ENCODE measurements at regions not wholly inside any gene's neighbourhood (a gene's known extent, or its start where the extent isn't known, plus 50 kb on each side); places are given as distances from the start of the nearest gene placed in this dataset.

DNA sequence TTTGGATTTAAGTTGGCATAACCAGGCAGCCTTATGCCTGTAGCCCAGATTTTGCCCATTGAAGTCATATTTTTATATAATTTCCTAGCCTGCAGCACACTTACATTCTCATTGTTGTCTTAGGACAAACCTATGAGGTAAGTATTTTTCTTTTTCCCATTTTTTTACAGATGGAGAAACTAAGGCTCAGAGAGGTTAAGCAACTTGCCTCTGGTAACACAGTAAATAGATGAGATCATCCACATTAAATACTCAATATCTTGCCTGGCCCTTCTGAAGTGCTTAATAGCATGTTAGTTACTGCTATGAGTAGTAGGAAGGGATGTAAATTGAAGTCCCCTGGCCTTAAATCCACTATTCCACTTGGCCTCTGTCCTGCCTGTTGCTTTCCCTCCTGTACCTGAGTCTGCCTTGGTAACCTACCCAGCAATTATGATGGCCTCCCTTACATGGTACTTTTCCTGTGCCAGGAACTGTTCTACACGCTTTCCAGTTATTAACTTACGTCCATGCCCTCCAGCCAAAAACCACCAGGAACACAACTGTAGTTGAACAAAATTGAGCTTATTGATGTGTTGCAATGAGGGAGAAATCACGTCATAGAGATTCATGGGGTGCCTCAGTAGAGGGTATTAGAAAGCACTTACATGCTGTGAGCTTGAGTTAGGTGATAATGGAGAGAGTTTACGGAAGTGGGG, 111.6 kb upstream of the FGGY start:
- TF ChIP-seq CTCF (conservative IDR thresholded peaks at IDR 0.05; ENCODE audit: low read length) (no peak), EZH2phosphoT487 (IDR thresholded peaks at IDR 0.05; ENCODE audit: borderline replicate concordance) (no peak)
- no peaks in the 10 kb centered on the region for H3F3A ChIP-seq (ENCODE audit: low read depth)
- H4K20me1 ChIP-seq (ENCODE audit: insufficient read depth, low read length, poor library complexity, severe bottlenecking): no peaks in the 10 kb centered on the region
- H2AFZ ChIP-seq (ENCODE audit: low read length): no peak overlapping the region
- no peak overlapping the region for H3K4me3 ChIP-seq (ENCODE audit: low read length, poor library complexity, severe bottlenecking)
- H3K4me2 ChIP-seq (ENCODE audit: low read depth, low read length, poor library complexity, severe bottlenecking): no peak overlapping the region
- no peaks in the 10 kb centered on the region for H3K36me3 ChIP-seq (ENCODE audit: insufficient read depth, low read length)
- no peaks in the 10 kb centered on the region for H3K79me2 ChIP-seq (ENCODE audit: insufficient read depth, low read length)
- H3K9ac ChIP-seq (ENCODE audit: low read depth, low read length, poor library complexity, severe bottlenecking): no peak overlapping the region
- no peaks in the 10 kb centered on the region for H3K9me3 ChIP-seq (ENCODE audit: insufficient read depth, low read depth, low read length)
- no peaks in the 10 kb centered on the region for H3K4me1 ChIP-seq (ENCODE audit: insufficient read depth, low read length, poor library complexity, severe bottlenecking)
- no peaks in the 10 kb centered on the region for H3K27me3 ChIP-seq (ENCODE audit: insufficient read depth, low read length, poor library complexity, severe bottlenecking)
- H3K9me2 ChIP-seq (replicated peaks; ENCODE audit: low read depth, low read length): no peaks in the 10 kb centered on the region

GRCh38 chr1:59186656-59187055, 110.2 kb upstream of the FGGY start:
- H3K4me2 ChIP-seq (ENCODE audit: low read depth, low read length, poor library complexity, severe bottlenecking): no peak overlapping the region
- no peak overlapping the region for H2AFZ ChIP-seq (ENCODE audit: low read length)
- H3K4me3 ChIP-seq (ENCODE audit: low read length, poor library complexity, severe bottlenecking): no peak overlapping the region
- no peaks in the 10 kb centered on the region for H3F3A ChIP-seq (ENCODE audit: low read depth)
- TF ChIP-seq CTCF (conservative IDR thresholded peaks at IDR 0.05; ENCODE audit: low read length): no peak
- no peak for TF ChIP-seq EZH2phosphoT487 (IDR thresholded peaks at IDR 0.05; ENCODE audit: borderline replicate concordance)
- H3K9me3 ChIP-seq (ENCODE audit: insufficient read depth, low read depth, low read length): no peaks in the 10 kb centered on the region
- no peak overlapping the region for H3K9ac ChIP-seq (ENCODE audit: low read depth, low read length, poor library complexity, severe bottlenecking)
- no peaks in the 10 kb centered on the region for H3K9me2 ChIP-seq (replicated peaks; ENCODE audit: low read depth, low read length)
- H3K27me3 ChIP-seq (ENCODE audit: insufficient read depth, low read length, poor library complexity, severe bottlenecking): no peaks in the 10 kb centered on the region
- no peaks in the 10 kb centered on the region for H4K20me1 ChIP-seq (ENCODE audit: insufficient read depth, low read length, poor library complexity, severe bottlenecking)
- H3K4me1 ChIP-seq (ENCODE audit: insufficient read depth, low read length, poor library complexity, severe bottlenecking): no peaks in the 10 kb centered on the region
- no peaks in the 10 kb centered on the region for H3K36me3 ChIP-seq (ENCODE audit: insufficient read depth, low read length)
- H3K79me2 ChIP-seq (ENCODE audit: insufficient read depth, low read length): no peaks in the 10 kb centered on the region

- H4K20me1 ChIP-seq (ENCODE audit: insufficient read depth, low read length, poor library complexity, severe bottlenecking): no peaks in the 10 kb centered on the region
- no peak overlapping the region for H3K4me3 ChIP-seq (ENCODE audit: low read length, poor library complexity, severe bottlenecking)
- H3K79me2 ChIP-seq (ENCODE audit: insufficient read depth, low read length): no peaks in the 10 kb centered on the region
- H3K9me3 ChIP-seq (ENCODE audit: insufficient read depth, low read depth, low read length): no peaks in the 10 kb centered on the region
- H3K9me2 ChIP-seq (replicated peaks; ENCODE audit: low read depth, low read length): no peaks in the 10 kb centered on the region
- H3F3A ChIP-seq (ENCODE audit: low read depth): no peaks in the 10 kb centered on the region
- no peaks in the 10 kb centered on the region for H3K4me1 ChIP-seq (ENCODE audit: insufficient read depth, low read length, poor library complexity, severe bottlenecking)
- H3K36me3 ChIP-seq (ENCODE audit: insufficient read depth, low read length): no peaks in the 10 kb centered on the region
- TF ChIP-seq CTCF (conservative IDR thresholded peaks at IDR 0.05; ENCODE audit: low read length) (no peak), EZH2phosphoT487 (IDR thresholded peaks at IDR 0.05; ENCODE audit: borderline replicate concordance) (no peak)
- no peak overlapping the region for H3K4me2 ChIP-seq (ENCODE audit: low read depth, low read length, poor library complexity, severe bottlenecking)
- no peak overlapping the region for H3K9ac ChIP-seq (ENCODE audit: low read depth, low read length, poor library complexity, severe bottlenecking)
- no peaks in the 10 kb centered on the region for H3K27me3 ChIP-seq (ENCODE audit: insufficient read depth, low read length, poor library complexity, severe bottlenecking)
- H2AFZ ChIP-seq (ENCODE audit: low read length): no peak overlapping the region
These were observed 108.3 kb upstream of the FGGY start for GRCh38 chr1:59188413-59189213.

All from Loucy (cell line).